ENCODE measurements at regions not wholly inside any gene's neighbourhood (a gene's known extent, or its start where the extent isn't known, plus 50 kb on each side); places are given as distances from the start of the nearest gene placed in this dataset.

- H3K4me1 ChIP-seq (ENCODE audit: control insufficient read depth in 1 of 2, insufficient read depth in 2 of 2, low read length in 2 of 2) = no peaks in the 10 kb centered on the region
- ChIA-PET RAD21 (ENCODE audit: low non-redundant PET in 1 of 2, low total read pairs in 2 of 2, uncharacterized antibody in 2 of 2, unreplicated experiment in 2 of 2) (no interaction called here), CTCF (no interaction called here), POLR2A (no interaction called here)
- H4K20me1 ChIP-seq (ENCODE audit: insufficient read depth) = no peaks in the 10 kb centered on the region
- no TSS peak for BruUV-seq (replicated peaks)
- H3K36me3 ChIP-seq (ENCODE audit: control insufficient read depth in 1 of 2, insufficient read depth in 2 of 2, low read length in 2 of 2) = no peaks in the 10 kb centered on the region
- H3K9ac ChIP-seq (ENCODE audit: low read length) = no peak overlapping the region
- ATAC-seq (no peak), DNase-seq (ENCODE audit: low read depth, low spot score) (no peak)
- no peaks in the 10 kb centered on the region for H3K9me3 ChIP-seq (ENCODE audit: control insufficient read depth in 1 of 2, insufficient read depth in 1 of 2, low read depth in 1 of 2, low read length in 2 of 2)
- H3K79me2 ChIP-seq (ENCODE audit: insufficient read depth, low read length) = no peaks in the 10 kb centered on the region
- intact Hi-C loops (cut with micrococcal nuclease) = no loop called here
- H2AFZ ChIP-seq (ENCODE audit: low read depth, low read length, poor library complexity, severe bottlenecking) = no peak overlapping the region
- H3K4me3 ChIP-seq (replicated peaks in 1 of 2; ENCODE audit: low read depth in 1 of 2, low read length in 2 of 2) = no peak overlapping the region
- H3K27ac ChIP-seq (ENCODE audit: low read depth, low read length) = no peak overlapping the region
- H3K9me2 ChIP-seq (ENCODE audit: insufficient read depth) = no peaks in the 10 kb centered on the region
- H3K4me2 ChIP-seq (ENCODE audit: low read length) = no peak overlapping the region
- no peaks in the 10 kb centered on the region for H3K27me3 ChIP-seq (ENCODE audit: insufficient read depth, low read length)
- TF ChIP-seq RAD21 (IDR thresholded peaks at IDR 0.05; ENCODE audit: low read depth) (no peak), TCF7L2 (IDR thresholded peaks at IDR 0.05; ENCODE audit: borderline replicate concordance, extremely low read depth, insufficient read depth, insufficient read length) (no peak), SIN3A (IDR thresholded peaks at IDR 0.05; ENCODE audit: low read depth) (no peak), REST (IDR thresholded peaks at IDR 0.05; ENCODE audit: low read depth) (no peak), ZNF274 (IDR thresholded peaks at IDR 0.05; ENCODE audit: low read depth, low read length) (no peak), EGR1 (IDR thresholded peaks at IDR 0.05; ENCODE audit: low read depth) (no peak), ZFX (IDR thresholded peaks at IDR 0.05) (no peak), FOSL1 (IDR thresholded peaks at IDR 0.05; ENCODE audit: low read depth) (no peak), EZH2 (IDR thresholded peaks at IDR 0.05) (no peak), CEBPB (IDR thresholded peaks at IDR 0.05; ENCODE audit: low read depth) (no peak), CBX3 (IDR thresholded peaks at IDR 0.05; ENCODE audit: low read depth) (no peak), ELF1 (IDR thresholded peaks at IDR 0.05; ENCODE audit: borderline replicate concordance, low read depth) (no peak)
- TF ChIP-seq, protein P1, sequence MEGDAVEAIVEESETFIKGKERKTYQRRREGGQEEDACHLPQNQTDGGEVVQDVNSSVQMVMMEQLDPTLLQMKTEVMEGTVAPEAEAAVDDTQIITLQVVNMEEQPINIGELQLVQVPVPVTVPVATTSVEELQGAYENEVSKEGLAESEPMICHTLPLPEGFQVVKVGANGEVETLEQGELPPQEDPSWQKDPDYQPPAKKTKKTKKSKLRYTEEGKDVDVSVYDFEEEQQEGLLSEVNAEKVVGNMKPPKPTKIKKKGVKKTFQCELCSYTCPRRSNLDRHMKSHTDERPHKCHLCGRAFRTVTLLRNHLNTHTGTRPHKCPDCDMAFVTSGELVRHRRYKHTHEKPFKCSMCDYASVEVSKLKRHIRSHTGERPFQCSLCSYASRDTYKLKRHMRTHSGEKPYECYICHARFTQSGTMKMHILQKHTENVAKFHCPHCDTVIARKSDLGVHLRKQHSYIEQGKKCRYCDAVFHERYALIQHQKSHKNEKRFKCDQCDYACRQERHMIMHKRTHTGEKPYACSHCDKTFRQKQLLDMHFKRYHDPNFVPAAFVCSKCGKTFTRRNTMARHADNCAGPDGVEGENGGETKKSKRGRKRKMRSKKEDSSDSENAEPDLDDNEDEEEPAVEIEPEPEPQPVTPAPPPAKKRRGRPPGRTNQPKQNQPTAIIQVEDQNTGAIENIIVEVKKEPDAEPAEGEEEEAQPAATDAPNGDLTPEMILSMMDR (IDR thresholded peaks at IDR 0.05 in 2 of 3, conservative IDR thresholded peaks at IDR 0.05 in 1 of 3; ENCODE audit: borderline replicate concordance in 1 of 3, insufficient read depth in 1 of 3, low read depth in 2 of 3, low read length in 2 of 3) = no peak
Observed at GRCh38 chr13:90094357-90094756, 1253.1 kb upstream of the MIR17HG start.

All from HCT116 (cell line).